Uterus (tissue), 3 donors: ENCODE measurements at regions not wholly inside any gene's neighbourhood (a gene's known extent, or its start where the extent isn't known, plus 50 kb on each side); places are given as distances from the start of the nearest gene placed in this dataset.
"Not testable (repeated sequence)": the region's sequence is repeated elsewhere in the genome, so short reads cannot be mapped to it uniquely, and the experiment has no call there.

Source experiments
- DNase-seq, 2 donors: peaks; one replicate each; pipeline ENCODE4 v3.0.0-alpha.2; 2019 to 2020
- H3K27ac ChIP-seq, 2 donors: fragments of 200-600 bp; sonication (generic); 1 replicate in 1 of 2; 2 replicates in 1 of 2; pipeline ENCODE4 v1.5.1; 2016 to 2018
- H3K27me3 ChIP-seq, 2 donors: fragments of 200-600 bp; sonication (generic); one replicate each; pipeline ENCODE4 v1.5.1; 2018 to 2019; ENCODE audit warnings: control low read depth in 1 of 2
- H3K36me3 ChIP-seq, 2 donors: fragments of 200-600 bp; sonication (generic); one replicate each; pipeline ENCODE4 v1.5.1; 2019; ENCODE audit warnings: control low read depth in 1 of 2
- H3K4me1 ChIP-seq, 2 donors: fragments of 200-600 bp; sonication (generic); one replicate each; pipeline ENCODE4 v1.5.1; 2018 to 2019; ENCODE audit warnings: control low read depth in 1 of 2
- H3K4me3 ChIP-seq, 2 donors: fragments of 200-600 bp; sonication (generic); 1 replicate in 1 of 2; 2 replicates in 1 of 2; pipeline ENCODE4 v1.5.1; 2018 to 2019; ENCODE audit warnings: mild to moderate bottlenecking in 1 of 2
- H3K9me3 ChIP-seq, 2 donors: fragments of 200-600 bp; sonication (generic); one replicate each; pipeline ENCODE4 v1.5.1; 2019; ENCODE audit warnings: control low read depth in 1 of 2
- POLR2A ChIP-seq, 2 donors: fragments of 450-650 bp; IDR thresholded peaks; one replicate each; pipeline ENCODE4 v1.6.1; 2016; ENCODE audit warnings: antibody characterized with exemption in 2 of 2, mild to moderate bottlenecking in 1 of 2, moderate library complexity in 1 of 2
- intact Hi-C: fragments of 100-400 bp; cut with DNase I; formaldehyde crosslinking; loops from one replicate; pipeline ENCODE4 v1.15.1; 2023; ENCODE audit warnings: low total_unique reads
- TF ChIP-seq, protein P1 (sequence below), 4 experiments: fragments of 200-600 bp in 2 of 4; fragments of 450-650 bp in 2 of 4; sonication (generic) in 2 of 4; IDR thresholded peaks; one replicate each; pipeline ENCODE4 v1.5.1; 2016 to 2019; ENCODE audit warnings: antibody characterized with exemption in 4 of 4, mild to moderate bottlenecking in 2 of 4, moderate library complexity in 1 of 4
- donor health status: DM: yes; HTN: yes; CAD: no.

DNA sequence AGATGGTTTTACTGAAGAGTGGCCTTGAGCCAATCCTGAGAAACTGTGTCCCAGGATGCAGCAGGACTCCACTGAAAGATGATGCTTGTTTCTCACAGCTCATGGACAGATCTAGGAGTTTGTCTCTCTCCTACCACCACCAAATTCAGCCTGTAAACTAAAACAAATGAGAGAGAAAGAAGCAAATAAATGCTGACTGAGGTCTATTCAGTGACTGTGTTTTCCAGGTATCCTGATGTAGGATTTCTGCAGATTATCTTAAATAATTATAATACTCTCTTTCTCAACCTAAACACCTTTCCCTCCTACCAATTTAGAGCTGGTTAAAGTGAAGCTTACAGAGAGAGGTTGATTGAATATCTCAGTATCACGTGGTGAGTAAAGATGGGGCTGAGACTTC lies 599.6 kb upstream of the LCORL start:
- TF ChIP-seq POLR2A (IDR thresholded peaks at IDR 0.05), result no peak
- TF ChIP-seq, protein P1, sequence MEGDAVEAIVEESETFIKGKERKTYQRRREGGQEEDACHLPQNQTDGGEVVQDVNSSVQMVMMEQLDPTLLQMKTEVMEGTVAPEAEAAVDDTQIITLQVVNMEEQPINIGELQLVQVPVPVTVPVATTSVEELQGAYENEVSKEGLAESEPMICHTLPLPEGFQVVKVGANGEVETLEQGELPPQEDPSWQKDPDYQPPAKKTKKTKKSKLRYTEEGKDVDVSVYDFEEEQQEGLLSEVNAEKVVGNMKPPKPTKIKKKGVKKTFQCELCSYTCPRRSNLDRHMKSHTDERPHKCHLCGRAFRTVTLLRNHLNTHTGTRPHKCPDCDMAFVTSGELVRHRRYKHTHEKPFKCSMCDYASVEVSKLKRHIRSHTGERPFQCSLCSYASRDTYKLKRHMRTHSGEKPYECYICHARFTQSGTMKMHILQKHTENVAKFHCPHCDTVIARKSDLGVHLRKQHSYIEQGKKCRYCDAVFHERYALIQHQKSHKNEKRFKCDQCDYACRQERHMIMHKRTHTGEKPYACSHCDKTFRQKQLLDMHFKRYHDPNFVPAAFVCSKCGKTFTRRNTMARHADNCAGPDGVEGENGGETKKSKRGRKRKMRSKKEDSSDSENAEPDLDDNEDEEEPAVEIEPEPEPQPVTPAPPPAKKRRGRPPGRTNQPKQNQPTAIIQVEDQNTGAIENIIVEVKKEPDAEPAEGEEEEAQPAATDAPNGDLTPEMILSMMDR (IDR thresholded peaks at IDR 0.05), result no peak
- H3K27me3 ChIP-seq, result no peaks in the 10 kb centered on the region
- H3K36me3 ChIP-seq, result no peaks in the 10 kb centered on the region
- H3K27ac ChIP-seq, result no peak overlapping the region
- no peaks in the 10 kb centered on the region for H3K4me1 ChIP-seq
- H3K9me3 ChIP-seq, result no peaks in the 10 kb centered on the region
- no peak overlapping the region for H3K4me3 ChIP-seq
- no peak for DNase-seq
- intact Hi-C loops, result no loop called here

DNA sequence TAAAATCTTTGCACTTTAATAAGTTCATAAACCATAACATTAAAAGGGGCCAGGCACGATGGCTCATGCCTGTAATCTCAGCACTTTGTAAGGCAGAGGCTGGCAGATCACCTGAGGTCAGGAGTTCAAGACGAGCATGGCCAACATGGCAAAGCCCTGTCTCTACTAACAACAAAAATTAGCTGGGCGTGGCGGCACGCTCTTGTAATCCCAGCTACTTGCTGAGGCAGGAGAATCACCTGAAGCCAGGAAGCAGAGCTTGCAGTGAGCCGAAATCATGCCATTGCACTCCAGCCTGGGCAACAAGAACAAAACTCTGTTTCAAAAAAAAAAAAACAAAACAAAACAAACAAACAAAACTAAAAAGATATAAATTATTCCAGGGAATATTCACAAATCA lies 595.2 kb upstream of the LCORL start:
- no peak for DNase-seq
- Histone ChIP-seq H3K4me1 (no peaks in the 10 kb centered on the region), H3K27me3 (no peaks in the 10 kb centered on the region), H3K27ac (no peak overlapping the region), H3K36me3 (no peaks in the 10 kb centered on the region), H3K9me3 (no peaks in the 10 kb centered on the region), H3K4me3 (no peak overlapping the region)
- intact Hi-C loops, result no loop called here
- TF ChIP-seq POLR2A (IDR thresholded peaks at IDR 0.05), result no peak
- TF ChIP-seq, protein P1 (IDR thresholded peaks at IDR 0.05), result no peak

DNA sequence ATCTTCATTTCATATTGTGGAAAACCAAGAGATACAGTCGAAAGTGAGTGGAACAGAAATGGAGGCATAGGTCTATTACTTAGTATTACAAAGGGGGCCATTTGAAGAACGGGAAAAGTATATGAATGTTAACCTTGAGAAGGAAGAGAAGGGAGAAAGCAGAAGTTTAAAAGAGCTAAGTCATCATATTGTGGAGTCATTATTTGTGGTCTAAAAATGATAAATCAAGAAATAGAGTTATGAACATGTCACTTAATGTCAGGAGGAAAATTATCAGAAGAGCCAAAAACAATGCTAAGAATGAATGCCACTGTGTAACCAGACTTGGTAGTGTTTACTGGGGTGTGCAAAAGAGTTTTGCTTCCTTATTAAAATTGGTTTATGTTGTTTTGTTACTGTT lies 589.5 kb upstream of the LCORL start:
- H3K4me1 ChIP-seq, result no peaks in the 10 kb centered on the region
- no peak overlapping the region for H3K27ac ChIP-seq
- H3K9me3 ChIP-seq, result no peaks in the 10 kb centered on the region
- TF ChIP-seq, protein P1 (IDR thresholded peaks at IDR 0.05), result no peak
- TF ChIP-seq POLR2A (IDR thresholded peaks at IDR 0.05), result no peak
- no peak for DNase-seq
- no peaks in the 10 kb centered on the region for H3K36me3 ChIP-seq
- intact Hi-C loops, result no loop called here
- H3K4me3 ChIP-seq, result no peak overlapping the region
- H3K27me3 ChIP-seq, result no peaks in the 10 kb centered on the region

DNA sequence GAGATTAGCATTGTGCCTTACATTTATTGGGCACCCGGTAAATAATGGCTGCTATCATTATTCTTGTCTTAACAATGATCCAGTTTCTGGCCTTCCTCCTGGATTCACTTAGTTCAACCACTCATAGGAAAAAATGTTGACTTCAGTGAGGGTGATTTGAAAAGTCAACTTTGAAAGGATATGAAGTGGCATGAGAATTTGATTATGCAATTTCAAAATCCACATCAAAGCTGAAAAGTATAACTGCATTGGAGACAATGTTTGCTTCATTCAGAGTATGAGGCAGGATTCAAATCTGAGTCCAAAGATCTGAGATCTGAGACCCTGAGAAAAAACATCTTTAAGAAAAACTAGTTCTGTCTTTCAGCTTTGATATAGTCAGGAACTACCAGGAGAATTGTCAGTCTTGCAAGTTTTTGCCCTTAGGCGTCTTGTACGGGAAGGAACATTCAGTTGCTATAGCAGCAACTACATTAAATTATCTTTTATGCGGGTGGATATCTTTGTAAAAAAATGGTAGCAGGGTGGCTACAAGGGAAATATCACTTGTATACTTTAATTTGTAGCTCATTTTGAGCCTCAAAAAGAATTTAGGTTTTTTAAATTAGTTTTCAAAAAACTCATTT lies 587.5 kb upstream of the LCORL start:
- H3K27ac ChIP-seq, result no peak overlapping the region
- DNase-seq, result no peak
- TF ChIP-seq, protein P1 (IDR thresholded peaks at IDR 0.05), result no peak
- no peak for TF ChIP-seq POLR2A (IDR thresholded peaks at IDR 0.05)
- H3K9me3 ChIP-seq, result no peaks in the 10 kb centered on the region
- no peaks in the 10 kb centered on the region for H3K4me1 ChIP-seq
- H3K36me3 ChIP-seq, result no peaks in the 10 kb centered on the region
- H3K4me3 ChIP-seq, result no peak overlapping the region
- H3K27me3 ChIP-seq, result no peaks in the 10 kb centered on the region
- intact Hi-C loops, result no loop called here

DNA sequence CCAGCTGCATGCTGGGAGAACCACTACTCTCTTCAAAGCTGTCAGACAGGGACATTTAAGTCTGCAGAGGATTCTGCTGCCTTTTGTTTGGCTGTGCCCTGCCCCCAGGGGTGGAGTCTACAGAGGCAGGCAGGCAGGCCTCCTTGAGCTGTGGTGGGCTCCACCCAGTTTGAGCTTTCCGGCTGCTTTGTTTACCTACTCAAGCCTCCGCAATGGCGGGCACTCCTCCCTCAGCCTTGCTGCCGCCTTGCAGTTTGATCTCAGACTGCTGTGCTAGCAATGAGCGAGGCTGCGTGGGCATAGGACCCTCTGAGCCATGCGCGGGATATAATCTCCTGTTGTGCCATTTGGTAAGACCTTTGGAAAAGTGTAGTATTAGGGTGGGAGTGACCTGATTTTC lies 581.1 kb upstream of the LCORL start:
- intact Hi-C loops, H3K27me3 ChIP-seq, H3K4me1 ChIP-seq, H3K36me3 ChIP-seq, H3K9me3 ChIP-seq, H3K4me3 ChIP-seq, H3K27ac ChIP-seq, DNase-seq: not testable (repeated sequence)
